HG02852 (cell line): ENCODE measurements at regions not wholly inside any gene's neighbourhood (a gene's known extent, or its start where the extent isn't known, plus 50 kb on each side); places are given as distances from the start of the nearest gene placed in this dataset.

Source experiments
- ATAC-seq: cut with Tn5 transposase; IDR thresholded peaks from one replicate; pipeline ENCODE4 v1.9.1; 2021; ENCODE audit warnings: mild to moderate bottlenecking, moderate library complexity; ENCODE audit not compliant: unreplicated experiment

DNA sequence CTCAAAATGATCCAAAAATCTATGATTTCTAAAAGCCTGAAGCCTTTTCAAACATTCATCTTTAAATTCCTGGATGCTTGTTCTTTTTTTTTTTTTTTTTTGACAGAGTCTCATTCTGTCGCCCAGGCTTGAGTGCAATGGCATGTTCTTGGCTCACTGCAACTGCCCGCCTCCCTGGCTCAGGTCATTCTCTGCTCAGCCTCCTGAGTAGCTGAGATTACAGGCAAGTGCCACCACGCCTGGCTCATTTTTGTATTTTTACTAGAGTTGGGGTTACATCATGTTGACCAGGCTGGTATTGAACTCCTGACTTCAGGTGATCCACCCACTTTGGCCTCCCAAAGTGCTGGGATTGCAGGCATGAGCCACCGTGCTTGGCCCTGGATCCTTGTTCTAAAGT lies 649.5 kb downstream of the XIRP2 start:
- ATAC-seq = no peak

- ATAC-seq = no peak
Observed at GRCh38 chr2:167534443-167534842, 646.2 kb downstream of the XIRP2 start.

GRCh38 chr2:167524786-167525185 lies 636.5 kb downstream of the XIRP2 start:
- ATAC-seq = no peak

- no peak for ATAC-seq
Observed at GRCh38 chr2:167510071-167510759, 621.9 kb downstream of the XIRP2 start.

DNA sequence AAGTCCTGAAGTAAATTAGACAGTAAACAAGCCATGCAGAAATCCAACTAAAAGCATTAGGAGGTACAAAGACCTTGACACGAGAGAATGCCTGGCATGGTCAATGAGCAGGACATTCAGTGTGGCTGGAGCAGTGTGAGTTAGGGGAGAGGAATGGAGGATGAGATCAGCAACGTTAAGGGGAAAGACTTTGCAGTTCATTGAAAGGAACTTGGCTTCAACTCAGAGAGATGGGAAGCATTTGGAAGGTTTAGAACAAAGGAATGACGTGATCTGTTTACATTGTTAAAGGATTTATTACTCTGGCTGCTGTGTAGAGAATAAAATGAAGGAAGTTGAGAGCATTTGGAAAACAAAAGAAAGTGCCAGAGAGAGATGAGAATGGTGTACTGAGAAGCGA lies 621.3 kb downstream of the XIRP2 start:
- ATAC-seq = no peak

DNA sequence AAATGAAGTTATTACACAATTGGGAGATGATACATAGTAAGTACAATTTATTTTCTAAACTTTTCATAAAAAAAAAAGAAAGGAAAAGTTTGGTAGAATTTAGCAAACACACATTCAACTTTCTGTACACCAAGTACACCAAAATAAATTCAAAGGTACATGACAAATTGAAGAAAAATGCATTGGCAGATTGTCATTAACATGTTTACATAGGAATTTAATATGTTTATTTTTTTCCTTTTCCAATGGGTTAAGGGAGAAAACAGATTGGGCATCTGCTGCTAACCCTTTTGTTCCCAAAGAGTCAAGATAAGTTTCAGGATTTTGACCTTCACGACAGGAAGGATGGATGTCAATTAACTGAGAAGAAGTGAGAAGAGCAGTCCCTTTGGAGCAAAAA lies 620.4 kb downstream of the XIRP2 start:
- no peak for ATAC-seq

DNA sequence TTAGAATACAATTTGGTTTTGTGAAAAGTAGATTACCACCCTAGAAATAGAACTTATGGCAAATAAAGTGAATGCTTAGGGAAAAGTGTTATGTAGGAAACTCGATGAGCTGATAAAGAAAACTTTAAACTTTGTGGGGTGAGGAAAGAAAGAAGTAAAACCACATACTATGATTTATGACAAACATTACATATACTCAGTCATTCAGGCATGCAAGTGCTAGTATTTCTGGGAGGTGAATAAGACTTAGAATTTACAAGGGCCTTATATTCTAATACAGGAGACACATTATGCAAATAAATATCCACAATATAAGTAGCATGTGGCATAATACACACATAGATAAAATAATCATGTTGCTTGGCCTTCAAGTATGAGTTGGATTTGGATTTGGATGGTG lies 618.1 kb downstream of the XIRP2 start:
- ATAC-seq = no peak

- no peak for ATAC-seq
Observed at GRCh38 chr2:167504695-167505094, 616.4 kb downstream of the XIRP2 start.

- ATAC-seq = no peak
Observed at GRCh38 chr2:167504061-167504460, 615.8 kb downstream of the XIRP2 start.

- no peak for ATAC-seq
Observed at GRCh38 chr2:167501618-167502017, 613.3 kb downstream of the XIRP2 start.

- ATAC-seq = no peak
Observed at GRCh38 chr2:167493862-167494261, 605.6 kb downstream of the XIRP2 start.

- no peak for ATAC-seq
Observed at GRCh38 chr2:167492486-167492885, 604.2 kb downstream of the XIRP2 start.

- no peak for ATAC-seq
Observed at GRCh38 chr2:167491788-167492187, 603.5 kb downstream of the XIRP2 start.

- no peak for ATAC-seq
Observed at GRCh38 chr2:167490455-167490854, 602.2 kb downstream of the XIRP2 start.

DNA sequence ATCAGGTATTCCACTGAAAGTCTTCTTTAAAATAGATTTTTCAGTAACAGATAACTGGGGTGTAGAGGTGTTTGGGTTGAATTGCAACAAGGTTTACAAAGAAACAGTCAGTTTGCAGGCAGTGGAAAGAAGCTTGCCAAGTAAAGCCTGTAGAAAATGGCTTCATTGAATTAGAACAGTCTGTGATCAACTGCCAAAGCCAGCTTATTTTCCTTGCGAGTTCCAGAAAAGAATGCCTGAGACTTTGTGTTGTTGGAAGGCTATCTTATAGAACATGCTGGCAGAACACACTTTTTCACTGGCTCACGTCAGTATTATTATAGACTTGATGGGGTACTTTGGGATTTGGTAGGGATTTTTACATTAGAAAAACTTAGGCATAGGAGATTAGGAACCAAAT lies 601.0 kb downstream of the XIRP2 start:
- no peak for ATAC-seq

- ATAC-seq = no peak
Observed at GRCh38 chr2:167487728-167488127, 599.4 kb downstream of the XIRP2 start.

- ATAC-seq = no peak
Observed at GRCh38 chr2:167484875-167485274, 596.6 kb downstream of the XIRP2 start.

- ATAC-seq = no peak
Observed at GRCh38 chr2:167480986-167481309, 592.7 kb downstream of the XIRP2 start.

- ATAC-seq = peak; percentile 58
Observed at GRCh38 chr2:167480232-167480985, 592.1 kb downstream of the XIRP2 start.

DNA sequence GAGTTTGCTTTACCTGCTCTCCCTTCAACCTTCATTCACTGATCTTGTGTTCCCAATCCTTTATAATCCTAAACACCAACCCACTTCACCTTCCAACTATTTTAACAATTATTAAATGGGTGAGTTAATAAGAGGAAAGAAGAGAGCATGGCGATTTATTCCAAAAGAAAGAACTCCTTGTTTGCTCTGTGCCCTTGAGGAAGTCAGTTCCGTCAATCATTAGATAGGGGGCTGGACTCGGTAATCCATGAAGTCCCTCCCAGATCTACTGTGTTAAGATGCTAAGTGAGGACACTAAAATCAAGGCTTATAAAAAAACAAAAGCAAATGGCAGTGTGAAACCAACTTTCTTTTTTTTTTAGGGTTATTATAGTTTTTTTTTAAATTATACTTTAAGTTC lies 589.9 kb downstream of the XIRP2 start:
- no peak for ATAC-seq

- ATAC-seq = no peak
Observed at GRCh38 chr2:167475791-167476190, 587.5 kb downstream of the XIRP2 start.

GRCh38 chr2:167471734-167472133 lies 583.5 kb downstream of the XIRP2 start:
- ATAC-seq = peak; percentile 85

- ATAC-seq = peak; percentile 69
Observed at GRCh38 chr2:167471332-167471731, 583.1 kb downstream of the XIRP2 start.
